Heart left ventricle (tissue), 16 donors: ENCODE measurements at regions not wholly inside any gene's neighbourhood (a gene's known extent, or its start where the extent isn't known, plus 50 kb on each side); places are given as distances from the start of the nearest gene placed in this dataset.
"Not testable (repeated sequence)": the region's sequence is repeated elsewhere in the genome, so short reads cannot be mapped to it uniquely, and the experiment has no call there.

Experiments
- ATAC-seq, 4 donors: fragments of 200-7000 bp; cut with Tn5 transposase; one replicate each; pipeline ENCODE4 v1.9.1; 2020 to 2022; ENCODE audit warnings: moderate library complexity in 4 of 4, mild to moderate bottlenecking in 3 of 4, moderate number of reproducible peaks in 1 of 4
- DNase-seq, 5 donors: peaks; one replicate each; pipeline ENCODE4 v3.0.0-alpha.2; 2020
- H3K27ac ChIP-seq, 12 donors: fragments of 200-600 bp; sonication (generic) in 4 of 12; one replicate each; pipeline versions ENCODE4 v1.5.0 to v1.8.0; 2016 to 2022; ENCODE audit warnings: mild to moderate bottlenecking in 2 of 12
- H3K27me3 ChIP-seq, 9 donors: fragments of 200-600 bp; sonication (generic) in 2 of 9; one replicate each; pipeline versions ENCODE4 v1.5.1 to v1.8.0; 2016 to 2022; ENCODE audit warnings: mild to moderate bottlenecking in 3 of 9
- H3K36me3 ChIP-seq, 9 donors: fragments of 200-600 bp; sonication (generic) in 2 of 9; one replicate each; pipeline versions ENCODE4 v1.5.0 to v1.8.0; 2018 to 2022; ENCODE audit warnings: mild to moderate bottlenecking in 2 of 9
- H3K4me1 ChIP-seq, 12 donors: fragments of 200-600 bp; sonication (generic) in 4 of 12; one replicate each; pipeline versions ENCODE4 v1.5.0 to v1.8.0; 2016 to 2022; ENCODE audit warnings: mild to moderate bottlenecking in 3 of 12
- H3K4me3 ChIP-seq, 12 donors: fragments of 200-600 bp; sonication (generic) in 4 of 12; one replicate each; pipeline versions ENCODE4 v1.5.0 to v1.8.0; 2017 to 2022; ENCODE audit warnings: mild to moderate bottlenecking in 9 of 12, moderate library complexity in 4 of 12
- H3K9me3 ChIP-seq, 12 donors: fragments of 200-600 bp; sonication (generic) in 4 of 12; one replicate each; pipeline versions ENCODE4 v1.5.0 to v1.8.0; 2016 to 2022; ENCODE audit warnings: mild to moderate bottlenecking in 1 of 12
- CTCF ChIP-seq, 12 donors: fragments of 200-600 bp; sonication (generic) in 4 of 12; IDR thresholded peaks; one replicate each; pipeline versions ENCODE4 v1.5.0 to v1.8.0; 2018 to 2022; ENCODE audit warnings: antibody characterized with exemption in 12 of 12, mild to moderate bottlenecking in 5 of 12
- POLR2A ChIP-seq, 2 donors: fragments of 450-650 bp; IDR thresholded peaks; one replicate each; pipeline ENCODE4 v1.6.1; 2017; ENCODE audit warnings: antibody characterized with exemption in 2 of 2, mild to moderate bottlenecking in 2 of 2, moderate library complexity in 2 of 2
- WGBS, 4 donors: extraction: QIAGEN DNeasy Blood & Tissue Kit in 2 of 4; methylation state at CpG; one replicate each; pipeline versions ENCODE4 v1.1.5 to v1.1.7; 2013 to 2018; 5-methylcytosine and 5-hydroxymethylcytosine counted together
- intact Hi-C, 10 donors: fragments of 100-400 bp; cut with DNase I; formaldehyde crosslinking; loops; one replicate each; pipeline versions ENCODE4 v1.11.1 to v1.14.2; 2022
- donor health status: ischemic (EF 13 %, LVEDD 7.1; RV severe dilation, severe dysfunction).
- donor health status: healthy with polysubstance abuse.
- donor health status: DM: no; HTN: yes; CAD: no.
- donor health status: DM: no; HTN: no; CAD: no.
- donor health status: ischemic (EF 25% LVEDD 6.9; RV normal size, moderate dysfunction).
- donor health status: ischemic (EF 25% LVEDD 5.7; RV mildly dilated, moderate dysfunction).
- donor health status: healthy.
- donor health status: DM: yes; HTN: yes; CAD: no.
- donor health status: ischemic (EF 35%, LVEDD 5.7; RV mildly dilated, moderate dysfunction).
- donor health status: nonischemic (EF 11% LVEDD 7.7; RV severe dilation, severe dysfunction).
- donor health status: DM: yes; HTN: yes; CAD: no.
- donor health status: PGD.
- donor health status: ischemic (EF 29% LVEDD 5.4; RV normal size, mild dysfunction).
- donor health status: nonischemic (EF 23%, LVEDD 6.1; RV moderate dilation, normal function).

GRCh38 chr16:9630119-9630518 lies 538.7 kb downstream of the HAPSTR1 start:
- peaks cover 0 to 27% (median 0%) of the 10 kb centered on the region in 9 donors for H3K27me3 ChIP-seq
- no peaks in the 10 kb centered on the region for H3K36me3 ChIP-seq
- no peak for TF ChIP-seq POLR2A (IDR thresholded peaks at IDR 0.05)
- no peak for TF ChIP-seq CTCF (IDR thresholded peaks at IDR 0.05)
- H3K9me3 ChIP-seq: no peaks in the 10 kb centered on the region
- no peaks in the 10 kb centered on the region for H3K4me1 ChIP-seq
- intact Hi-C loops: no loop called here
- ATAC-seq: no peak
- DNase-seq: no peak
- H3K27ac ChIP-seq: no peak overlapping the region
- WGBS, 4 donors: 63 to 74% (median 68%) methylated on average over 3 of the region's 3 CpGs
- H3K4me3 ChIP-seq: no peak overlapping the region

- H3K27ac ChIP-seq: no peak overlapping the region
- ATAC-seq (no peak), DNase-seq (no peak)
- TF ChIP-seq CTCF (IDR thresholded peaks at IDR 0.05) (no peak), POLR2A (IDR thresholded peaks at IDR 0.05) (no peak)
- H3K4me3 ChIP-seq: no peak overlapping the region
- no peaks in the 10 kb centered on the region for H3K9me3 ChIP-seq
- H3K27me3 ChIP-seq: peaks cover 0 to 24% (median 0%) of the 10 kb centered on the region in 9 donors
- intact Hi-C loops: no loop called here
- H3K36me3 ChIP-seq: no peaks in the 10 kb centered on the region
- no peaks in the 10 kb centered on the region for H3K4me1 ChIP-seq
- WGBS, 4 donors: 80 to 83% (median 81%) methylated on average over 4 of the region's 4 CpGs
Observed at GRCh38 chr16:9630985-9631384, 539.5 kb downstream of the HAPSTR1 start.

DNA sequence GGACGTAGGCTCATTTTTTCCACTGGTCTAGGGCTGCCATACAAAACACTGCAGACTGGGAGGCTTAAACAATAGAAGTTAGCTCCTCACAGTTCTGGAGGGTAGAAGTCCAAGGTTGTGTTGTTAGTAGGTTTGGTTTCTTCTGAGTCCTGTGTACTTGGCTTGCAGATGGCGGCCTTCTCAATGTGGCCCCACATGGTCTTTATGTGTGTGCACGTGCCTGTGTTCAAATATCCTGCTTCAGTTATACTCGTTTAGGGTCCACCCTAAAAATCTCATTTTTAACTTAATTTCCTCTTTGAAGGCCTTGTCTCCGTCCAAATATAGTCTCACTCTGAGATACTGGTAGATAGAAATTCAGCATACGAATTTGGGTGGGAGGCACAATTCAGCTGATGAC lies 542.4 kb downstream of the HAPSTR1 start:
- peaks cover 0 to 12% (median 0%) of the 10 kb centered on the region in 9 donors for H3K27me3 ChIP-seq
- no peak overlapping the region for H3K27ac ChIP-seq
- ATAC-seq (no peak), DNase-seq (no peak)
- TF ChIP-seq POLR2A (IDR thresholded peaks at IDR 0.05): no peak
- TF ChIP-seq CTCF (IDR thresholded peaks at IDR 0.05): no peak
- no peak overlapping the region for H3K4me3 ChIP-seq
- intact Hi-C loops: no loop called here
- H3K9me3 ChIP-seq: no peaks in the 10 kb centered on the region
- WGBS, 4 donors: 66 to 82% (median 71%) methylated on average over 6 of the region's 6 CpGs
- no peaks in the 10 kb centered on the region for H3K36me3 ChIP-seq
- H3K4me1 ChIP-seq: no peaks in the 10 kb centered on the region

- H3K4me1 ChIP-seq, intact Hi-C loops, H3K36me3 ChIP-seq, ATAC-seq, DNase-seq, H3K4me3 ChIP-seq, H3K27ac ChIP-seq, H3K9me3 ChIP-seq, H3K27me3 ChIP-seq: not testable (repeated sequence)
- WGBS, 4 donors: 80 to 92% (median 87%) methylated on average over 11 of the region's 11 CpGs
Observed at GRCh38 chr16:9635150-9635720, 543.8 kb downstream of the HAPSTR1 start.

DNA sequence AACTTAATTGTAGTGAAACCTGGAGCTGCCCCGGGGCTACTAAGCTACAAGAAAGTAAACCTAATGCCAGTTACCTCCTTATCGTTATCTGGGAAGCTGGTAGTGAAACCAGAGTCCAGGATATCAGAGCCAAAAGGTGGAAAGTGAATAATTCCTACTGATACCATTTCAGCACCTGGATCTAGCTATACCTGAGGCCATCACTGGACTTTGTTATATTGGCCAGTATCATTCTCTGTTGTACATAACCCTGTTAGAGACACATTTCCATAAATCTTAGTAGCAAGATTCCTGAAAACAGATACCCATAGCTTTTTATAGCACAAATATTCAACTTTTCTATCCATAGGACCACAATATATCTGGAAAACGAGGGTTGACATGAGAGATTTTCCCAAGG lies 538.0 kb downstream of the GRIN2A start:
- ATAC-seq (no peak), DNase-seq (no peak)
- Histone ChIP-seq H3K9me3 (peaks cover 0 to 9% (median 0%) of the 10 kb centered on the region in 12 donors), H3K4me3 (no peak overlapping the region), H3K36me3 (no peaks in the 10 kb centered on the region), H3K27ac (no peak overlapping the region), H3K27me3 (no peaks in the 10 kb centered on the region), H3K4me1 (no peaks in the 10 kb centered on the region)
- WGBS, 4 donors: 59 to 82% (median 78%) methylated on average over 3 of the region's 3 CpGs
- intact Hi-C loops: loop anchor here in 5 of 10 donors (10.0 kb wide), 4 partner anchors 301 to 541 kb away; partner anchors contain the start of gene GRIN2A (in 3 of the 5)
- TF ChIP-seq CTCF (IDR thresholded peaks at IDR 0.05): no peak
- no peak for TF ChIP-seq POLR2A (IDR thresholded peaks at IDR 0.05)
